Activated T-helper 2 cell treated with anti-CD3 and anti-CD28 coated beads, Interferon-gamma antibody, Interleukin-2, Interleukin-4, amounts not matched to agents 10 μg/mL and 5 μg/mL and 100 μg/mL, durations not matched to agents 14 hours and 24 hours and 36 hours (primary cell): ENCODE measurements at regions not wholly inside any gene's neighbourhood (a gene's known extent, or its start where the extent isn't known, plus 50 kb on each side); places are given as distances from the start of the nearest gene placed in this dataset.
"Not testable (repeated sequence)": the region's sequence is repeated elsewhere in the genome, so short reads cannot be mapped to it uniquely, and the experiment has no call there.

ENCODE experiments used
- DNase-seq: peaks from one replicate; pipeline ENCODE4 v3.0.0; 2021; ENCODE audit warnings: low spot score
- H3K27ac Mint-ChIP-seq: one replicate; pipeline ENCODE4 v1.8.0; 2021; ENCODE audit warnings: mixed read lengths
- H3K27me3 Mint-ChIP-seq: one replicate; pipeline ENCODE4 v1.8.0; 2021; ENCODE audit warnings: low read depth, mixed read lengths
- H3K36me3 Mint-ChIP-seq: one replicate; pipeline ENCODE4 v1.8.0; 2021; ENCODE audit warnings: low read depth, mixed read lengths
- H3K4me1 Mint-ChIP-seq: one replicate; pipeline ENCODE4 v1.8.0; 2021; ENCODE audit warnings: low read depth, mixed read lengths
- H3K4me3 Mint-ChIP-seq: one replicate; pipeline ENCODE4 v1.8.0; 2021; ENCODE audit warnings: low read depth, mild to moderate bottlenecking, moderate library complexity, mixed read lengths
- H3K9me3 Mint-ChIP-seq: one replicate; pipeline ENCODE4 v1.8.0; 2021; ENCODE audit warnings: mixed read lengths
- intact Hi-C: fragments of 100-400 bp; cut with micrococcal nuclease; formaldehyde crosslinking; loops from one replicate; pipeline ENCODE4 v1.15.1; 2023

GRCh38 chr7:29619111-29619510 is 55.5 kb downstream of the PRR15 start:
- Mint-ChIP-seq H3K27me3 (peaks cover 1% of the 10 kb centered on the region), H3K36me3 (no peaks in the 10 kb centered on the region), H3K4me1 (no peaks in the 10 kb centered on the region), H3K27ac (no peak overlapping the region), H3K9me3 (no peaks in the 10 kb centered on the region), H3K4me3 (no peak overlapping the region)
- no peak for DNase-seq
- intact Hi-C loops = no loop called here

DNA sequence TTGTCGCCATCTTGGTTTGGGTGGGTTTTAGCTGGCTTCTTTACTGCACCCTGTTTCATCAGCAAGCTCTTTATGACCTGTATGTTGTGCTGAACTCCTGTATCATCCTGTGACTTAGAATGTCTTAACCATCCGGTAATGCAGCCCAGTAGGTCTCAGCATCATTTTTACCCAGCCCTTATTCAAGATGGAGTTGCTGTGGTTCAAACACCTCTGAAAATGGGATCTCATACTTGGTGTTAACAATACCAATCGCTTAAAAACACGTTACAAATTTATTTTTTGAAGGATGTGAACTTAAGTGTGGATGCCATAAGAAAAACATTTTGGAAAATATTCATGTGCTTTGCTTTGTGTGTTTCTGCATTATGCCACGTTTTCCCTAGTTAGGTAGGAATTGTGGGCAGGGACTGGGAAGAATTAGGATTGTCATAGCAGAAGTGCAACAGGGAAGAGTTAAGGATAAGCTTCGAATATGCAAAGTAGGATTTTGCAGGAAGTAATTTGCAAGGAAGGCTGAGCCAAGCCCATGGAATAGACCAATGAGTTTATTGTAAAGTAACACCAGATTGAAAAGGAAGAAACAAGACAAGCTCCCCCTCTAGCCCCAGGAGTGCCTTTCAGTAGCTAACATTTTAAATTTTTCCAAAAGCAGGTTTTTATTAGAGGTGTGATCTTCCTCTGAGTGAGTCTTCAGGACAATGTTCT is 56.4 kb downstream of the PRR15 start:
- Mint-ChIP-seq H3K4me1 (no peaks in the 10 kb centered on the region), H3K27ac (no peak overlapping the region), H3K27me3 (peaks cover 1% of the 10 kb centered on the region), H3K36me3 (no peaks in the 10 kb centered on the region), H3K4me3 (no peak overlapping the region), H3K9me3 (no peaks in the 10 kb centered on the region)
- intact Hi-C loops = no loop called here
- no peak for DNase-seq

DNA sequence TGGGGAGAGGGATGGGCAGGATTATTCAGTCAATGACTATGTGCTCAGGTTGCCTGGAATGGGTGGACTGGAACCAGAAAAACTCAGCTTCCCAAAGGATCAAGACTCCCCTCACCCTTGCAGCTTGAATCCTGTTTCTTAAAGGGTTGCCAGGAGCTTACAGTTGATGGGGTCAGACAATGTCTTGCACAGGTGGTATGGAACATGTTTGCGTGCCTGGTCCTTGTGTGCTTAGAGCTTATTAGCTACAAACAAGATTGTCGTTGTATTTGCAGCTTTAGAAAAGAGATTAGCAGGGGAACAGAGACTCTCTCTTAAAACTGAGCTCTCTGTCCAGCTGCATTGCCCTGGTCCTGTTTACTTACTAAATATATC is 56.9 kb downstream of the PRR15 start:
- intact Hi-C loops = no loop called here
- no peaks in the 10 kb centered on the region for H3K4me1 Mint-ChIP-seq
- no peak overlapping the region for H3K4me3 Mint-ChIP-seq

GRCh38 chr7:29622335-29623265 is 59.0 kb downstream of the PRR15 start:
- Mint-ChIP-seq H3K4me3 (no peak overlapping the region), H3K9me3 (no peaks in the 10 kb centered on the region), H3K27ac (no peak overlapping the region), H3K27me3 (peaks cover 1% of the 10 kb centered on the region), H3K36me3 (no peaks in the 10 kb centered on the region), H3K4me1 (no peaks in the 10 kb centered on the region)
- DNase-seq = no peak
- intact Hi-C loops = no loop called here

More for the DNA sequence above, 56.9 kb downstream of the PRR15 start:
- Mint-ChIP-seq H3K27ac (no peak overlapping the region), H3K36me3 (no peaks in the 10 kb centered on the region), H3K27me3 (peaks cover 1% of the 10 kb centered on the region), H3K9me3 (no peaks in the 10 kb centered on the region)
- no peak for DNase-seq

GRCh38 chr7:29623973-29624372 is 60.3 kb downstream of the PRR15 start:
- H3K9me3 Mint-ChIP-seq = no peaks in the 10 kb centered on the region
- DNase-seq = no peak
- no peak overlapping the region for H3K4me3 Mint-ChIP-seq
- no peaks in the 10 kb centered on the region for H3K36me3 Mint-ChIP-seq
- no peaks in the 10 kb centered on the region for H3K4me1 Mint-ChIP-seq
- no peak overlapping the region for H3K27ac Mint-ChIP-seq
- intact Hi-C loops = no loop called here
- H3K27me3 Mint-ChIP-seq = peaks cover 1% of the 10 kb centered on the region

DNA sequence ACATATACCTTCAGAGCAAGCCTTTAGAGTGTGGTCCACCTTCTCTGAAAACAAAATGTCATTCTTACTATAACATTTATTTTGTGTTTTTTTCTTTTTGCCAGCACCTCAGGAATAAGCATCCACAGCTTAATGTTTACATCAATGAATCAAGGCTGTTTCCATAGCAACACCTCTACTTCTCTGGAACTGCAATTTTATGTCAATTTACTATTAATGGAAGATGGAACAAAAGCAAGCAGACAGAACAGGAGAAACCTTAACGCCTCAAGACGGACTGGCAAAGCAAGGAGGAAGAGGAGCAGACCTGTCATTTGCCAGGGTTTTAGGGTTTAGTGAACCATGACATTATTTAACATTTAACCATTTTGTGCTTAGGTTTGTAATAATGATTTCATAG is 63.1 kb downstream of the PRR15 start:
- intact Hi-C loops = no loop called here
- H3K4me1 Mint-ChIP-seq = no peaks in the 10 kb centered on the region
- no peaks in the 10 kb centered on the region for H3K36me3 Mint-ChIP-seq
- no peaks in the 10 kb centered on the region for H3K9me3 Mint-ChIP-seq
- DNase-seq = no peak
- no peak overlapping the region for H3K4me3 Mint-ChIP-seq
- H3K27me3 Mint-ChIP-seq = peaks cover 1% of the 10 kb centered on the region
- no peak overlapping the region for H3K27ac Mint-ChIP-seq

- Mint-ChIP-seq H3K27ac (no peak overlapping the region), H3K9me3 (no peaks in the 10 kb centered on the region), H3K27me3 (no peaks in the 10 kb centered on the region), H3K4me3 (no peak overlapping the region), H3K4me1 (no peaks in the 10 kb centered on the region), H3K36me3 (no peaks in the 10 kb centered on the region)
- intact Hi-C loops = no loop called here
- DNase-seq = no peak
Observed at GRCh38 chr7:29627631-29628030, 64.0 kb downstream of the PRR15 start.

DNA sequence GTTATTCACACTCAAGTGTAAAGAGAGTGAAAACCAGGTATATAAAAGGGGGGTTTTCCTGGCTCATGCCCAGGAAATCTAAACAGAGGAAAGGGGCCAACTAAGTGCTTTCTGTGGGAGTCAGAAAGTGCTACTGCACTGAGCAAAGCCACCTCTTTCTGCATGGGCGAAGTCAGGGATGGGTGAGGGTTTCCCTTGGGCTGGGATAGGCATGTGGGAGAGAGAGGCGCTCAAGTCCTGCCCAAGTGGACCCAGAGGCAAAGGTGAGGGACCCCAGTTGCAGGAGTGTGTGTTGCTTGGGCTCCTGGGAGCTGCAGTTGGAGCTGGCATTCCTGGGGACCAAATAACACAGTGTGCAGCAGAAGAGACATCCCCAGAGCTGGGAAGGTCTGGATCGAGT is 65.9 kb downstream of the PRR15 start:
- Mint-ChIP-seq H3K9me3 (no peaks in the 10 kb centered on the region), H3K36me3 (no peaks in the 10 kb centered on the region), H3K27me3 (no peaks in the 10 kb centered on the region), H3K4me1 (no peaks in the 10 kb centered on the region), H3K4me3 (no peak overlapping the region), H3K27ac (no peak overlapping the region)
- intact Hi-C loops = no loop called here
- DNase-seq = no peak

DNA sequence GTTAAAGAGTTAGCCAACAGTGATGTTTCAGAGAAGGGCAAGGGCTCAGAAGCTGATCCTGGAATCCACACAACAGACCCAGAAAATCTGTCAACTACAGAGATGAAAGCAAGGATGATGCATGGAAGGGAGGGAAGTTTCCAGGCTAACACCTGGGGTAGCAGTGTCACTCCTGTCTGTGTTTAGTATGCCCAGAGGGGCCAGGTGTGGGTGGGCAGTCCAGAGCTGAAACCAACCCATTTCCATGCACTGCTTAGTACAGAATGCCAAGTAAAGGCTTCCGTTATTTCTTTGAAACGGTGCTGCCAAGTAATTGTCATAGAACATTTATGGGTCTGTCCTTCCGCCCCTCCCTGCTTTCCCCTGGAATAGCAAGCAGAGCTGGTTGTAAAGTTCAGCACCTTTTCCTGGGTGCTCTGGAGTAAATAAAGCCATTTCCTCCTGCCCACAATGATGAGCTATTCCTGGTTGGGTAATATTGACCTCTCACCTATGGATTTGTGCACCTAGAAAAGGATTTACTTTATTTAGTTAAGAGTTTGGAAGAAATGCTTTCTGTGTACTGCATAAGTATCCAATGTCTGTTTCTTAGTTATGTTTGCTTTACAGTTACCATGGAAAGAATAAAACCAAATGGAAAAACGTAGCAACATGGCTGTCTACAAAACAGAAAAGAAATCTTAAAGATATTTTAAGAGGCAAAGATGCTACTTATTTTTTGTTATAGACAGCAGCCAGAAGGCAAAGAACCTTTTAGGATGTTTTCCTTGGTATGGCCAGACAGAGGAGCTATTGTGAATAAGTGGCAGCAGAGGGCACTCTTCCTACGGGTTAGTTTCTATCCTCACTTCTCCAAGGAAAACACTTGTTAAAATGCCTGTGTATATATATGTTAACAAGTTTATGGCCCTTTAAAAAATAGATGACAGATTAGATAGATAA is 71.7 kb downstream of the PRR15 start:
- intact Hi-C loops = not testable (repeated sequence)

DNA sequence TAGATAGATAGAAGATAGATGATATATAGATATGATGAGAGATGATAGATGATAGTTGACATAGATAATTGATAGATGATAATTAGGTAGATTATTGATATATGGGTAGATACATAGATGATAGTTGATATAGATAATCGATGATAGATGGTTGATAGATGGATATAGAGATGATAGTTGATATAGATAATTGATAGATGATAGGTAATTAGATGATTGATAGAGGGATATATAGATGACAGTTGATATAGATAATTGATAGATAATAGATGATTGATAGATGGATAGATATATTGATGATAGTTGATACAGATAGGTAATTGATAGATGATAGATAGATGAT is 72.3 kb downstream of the PRR15 start:
- H3K9me3 Mint-ChIP-seq = no peaks in the 10 kb centered on the region
- no peaks in the 10 kb centered on the region for H3K4me1 Mint-ChIP-seq
- intact Hi-C loops = no loop called here
- H3K4me3 Mint-ChIP-seq = no peak overlapping the region
- H3K27me3 Mint-ChIP-seq = no peaks in the 10 kb centered on the region
- no peaks in the 10 kb centered on the region for H3K36me3 Mint-ChIP-seq
- H3K27ac Mint-ChIP-seq = no peak overlapping the region
- DNase-seq = no peak

More for the DNA sequence above, 71.7 kb downstream of the PRR15 start:
- not testable (repeated sequence) for H3K36me3 Mint-ChIP-seq, H3K27me3 Mint-ChIP-seq, H3K4me1 Mint-ChIP-seq, H3K9me3 Mint-ChIP-seq, H3K4me3 Mint-ChIP-seq, H3K27ac Mint-ChIP-seq, DNase-seq

DNA sequence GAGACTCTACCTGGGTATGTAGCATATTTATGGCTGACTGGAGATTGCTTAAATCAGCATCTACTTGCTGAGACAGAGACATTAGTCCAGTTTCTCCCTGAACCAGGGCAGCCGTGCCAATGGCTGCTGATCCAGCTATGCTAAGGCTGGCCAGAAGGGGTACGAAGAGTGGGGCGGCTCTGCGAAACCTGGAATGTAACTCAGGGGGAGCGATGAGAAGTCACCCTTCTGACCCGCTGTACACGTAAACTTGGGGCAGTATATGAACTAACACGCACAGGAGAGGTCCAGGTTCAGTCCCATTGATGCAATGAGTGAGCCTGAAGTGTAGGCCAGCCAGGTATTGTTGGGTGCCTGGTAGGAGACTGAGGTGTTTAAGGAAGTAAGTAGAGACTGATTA is 73.7 kb downstream of the PRR15 start:
- intact Hi-C loops = no loop called here
- no peaks in the 10 kb centered on the region for H3K27me3 Mint-ChIP-seq

DNA sequence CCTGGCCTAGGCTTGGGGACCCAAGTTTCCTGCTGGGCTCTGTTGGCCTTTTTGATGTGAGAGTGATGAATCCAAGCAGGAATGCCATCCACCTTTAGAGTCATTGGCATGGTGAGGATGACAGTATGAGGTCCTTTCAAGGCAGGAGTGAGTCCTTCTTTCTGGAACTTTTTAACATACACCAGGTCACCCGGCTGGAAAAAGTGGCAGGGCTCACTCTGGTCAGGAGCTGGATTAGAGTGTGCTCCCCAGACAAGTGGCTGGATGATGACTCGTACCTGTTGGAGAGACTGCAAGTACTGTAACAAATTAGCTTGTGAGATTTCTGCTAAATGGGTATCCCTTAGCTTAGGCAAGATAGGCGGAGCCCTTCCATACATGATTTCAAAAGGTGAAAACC is 75.2 kb downstream of the PRR15 start:
- H3K27me3 Mint-ChIP-seq, H3K4me1 Mint-ChIP-seq, H3K4me3 Mint-ChIP-seq, H3K27ac Mint-ChIP-seq, H3K36me3 Mint-ChIP-seq, H3K9me3 Mint-ChIP-seq, intact Hi-C loops, DNase-seq: not testable (repeated sequence)

More for the DNA sequence above, 73.7 kb downstream of the PRR15 start:
- no peak for DNase-seq
- Mint-ChIP-seq H3K36me3 (no peaks in the 10 kb centered on the region), H3K27ac (no peak overlapping the region), H3K9me3 (no peaks in the 10 kb centered on the region), H3K4me3 (no peak overlapping the region), H3K4me1 (no peaks in the 10 kb centered on the region)
